ENCODE measurements at regions not wholly inside any gene's neighbourhood (a gene's known extent, or its start where the extent isn't known, plus 50 kb on each side); places are given as distances from the start of the nearest gene placed in this dataset.

- no peak overlapping the region for H3K27ac ChIP-seq (ENCODE audit: low read depth, low read length)
- H3K27me3 ChIP-seq (ENCODE audit: insufficient read depth, low read length), result no peaks in the 10 kb centered on the region
- TF ChIP-seq CTCF (IDR thresholded peaks at IDR 0.05 in 2 of 3, conservative IDR thresholded peaks at IDR 0.05 in 1 of 3; ENCODE audit: borderline replicate concordance in 1 of 3, insufficient read depth in 1 of 3, low read depth in 2 of 3, low read length in 2 of 3) (peak in 2 of 3 experiments; percentile 9 to 23; a peak in 2 of 6 replicates), POLR2AphosphoS5 (IDR thresholded peaks at IDR 0.05; ENCODE audit: low read depth, low read length) (no peak)
- H3K9me2 ChIP-seq (ENCODE audit: insufficient read depth), result no peaks in the 10 kb centered on the region
- no peak overlapping the region for H3K4me3 ChIP-seq (replicated peaks in 1 of 2; ENCODE audit: low read depth in 1 of 2, low read length in 2 of 2)
- H3K9me3 ChIP-seq (ENCODE audit: control insufficient read depth in 1 of 2, insufficient read depth in 1 of 2, low read depth in 1 of 2, low read length in 2 of 2), result peaks cover 0 to 8% of the 10 kb centered on the region in 2 experiments; a peak in 2 of 4 replicates
- H4K20me1 ChIP-seq (ENCODE audit: insufficient read depth), result no peaks in the 10 kb centered on the region
- H2AFZ ChIP-seq (ENCODE audit: low read depth, low read length, poor library complexity, severe bottlenecking), result no peak overlapping the region
- no TSS peak for BruUV-seq (replicated peaks)
- intact Hi-C loops (cut with micrococcal nuclease), result no loop called here
- ChIA-PET POLR2A (no interaction called here), CTCF (no interaction called here), RAD21 (ENCODE audit: low non-redundant PET in 1 of 2, low total read pairs in 2 of 2, uncharacterized antibody in 2 of 2, unreplicated experiment in 2 of 2) (no interaction called here)
- H3K36me3 ChIP-seq (ENCODE audit: control insufficient read depth in 1 of 2, insufficient read depth in 2 of 2, low read length in 2 of 2), result no peaks in the 10 kb centered on the region; a peak in 1 of 4 replicates
- ATAC-seq (no peak), DNase-seq (ENCODE audit: low read depth, low spot score) (no peak)
- H3K4me1 ChIP-seq (ENCODE audit: control insufficient read depth in 1 of 2, insufficient read depth in 2 of 2, low read length in 2 of 2), result no peaks in the 10 kb centered on the region; a peak in 1 of 4 replicates
- H3K4me2 ChIP-seq (ENCODE audit: low read length), result no peak overlapping the region
- no peak overlapping the region for H3K9ac ChIP-seq (ENCODE audit: low read length)
- no peaks in the 10 kb centered on the region for H3K79me2 ChIP-seq (ENCODE audit: insufficient read depth, low read length)
Observed at GRCh38 chr10:109451879-109452278, 471.4 kb downstream of the XPNPEP1 start.

GRCh38 chr10:109450702-109451101 is 472.6 kb downstream of the XPNPEP1 start:
- ChIA-PET RAD21 (ENCODE audit: low non-redundant PET in 1 of 2, low total read pairs in 2 of 2, uncharacterized antibody in 2 of 2, unreplicated experiment in 2 of 2) (no interaction called here), POLR2A (no interaction called here), CTCF (no interaction called here)
- ATAC-seq (no peak), DNase-seq (ENCODE audit: low read depth, low spot score) (no peak)
- no peaks in the 10 kb centered on the region; a peak in 1 of 4 replicates for H3K36me3 ChIP-seq (ENCODE audit: control insufficient read depth in 1 of 2, insufficient read depth in 2 of 2, low read length in 2 of 2)
- H3K4me2 ChIP-seq (ENCODE audit: low read length), result no peak overlapping the region
- no peaks in the 10 kb centered on the region; a peak in 1 of 4 replicates for H3K4me1 ChIP-seq (ENCODE audit: control insufficient read depth in 1 of 2, insufficient read depth in 2 of 2, low read length in 2 of 2)
- no peaks in the 10 kb centered on the region for H3K27me3 ChIP-seq (ENCODE audit: insufficient read depth, low read length)
- TF ChIP-seq MAX (IDR thresholded peaks at IDR 0.05) (no peak), CEBPB (IDR thresholded peaks at IDR 0.05; ENCODE audit: low read depth) (no peak), ELF1 (IDR thresholded peaks at IDR 0.05; ENCODE audit: borderline replicate concordance, low read depth) (no peak), JUND (IDR thresholded peaks at IDR 0.05) (no peak), CBX3 (IDR thresholded peaks at IDR 0.05; ENCODE audit: low read depth) (no peak)
- BruUV-seq (replicated peaks), result no TSS peak
- peaks cover 0 to 18% of the 10 kb centered on the region in 2 experiments; a peak in 2 of 4 replicates for H3K9me3 ChIP-seq (ENCODE audit: control insufficient read depth in 1 of 2, insufficient read depth in 1 of 2, low read depth in 1 of 2, low read length in 2 of 2)
- no peak overlapping the region for H3K4me3 ChIP-seq (replicated peaks in 1 of 2; ENCODE audit: low read depth in 1 of 2, low read length in 2 of 2)
- intact Hi-C loops (cut with micrococcal nuclease), result no loop called here
- H3K9me2 ChIP-seq (ENCODE audit: insufficient read depth), result no peaks in the 10 kb centered on the region
- no peak overlapping the region for H3K27ac ChIP-seq (ENCODE audit: low read depth, low read length)
- no peaks in the 10 kb centered on the region for H4K20me1 ChIP-seq (ENCODE audit: insufficient read depth)
- H3K9ac ChIP-seq (ENCODE audit: low read length), result no peak overlapping the region
- no peaks in the 10 kb centered on the region for H3K79me2 ChIP-seq (ENCODE audit: insufficient read depth, low read length)
- no peak overlapping the region for H2AFZ ChIP-seq (ENCODE audit: low read depth, low read length, poor library complexity, severe bottlenecking)

All from HCT116 (cell line).